HG03103 (cell line): ENCODE measurements at regions not wholly inside any gene's neighbourhood (a gene's known extent, or its start where the extent isn't known, plus 50 kb on each side); places are given as distances from the start of the nearest gene placed in this dataset.
"Not testable (repeated sequence)": the region's sequence is repeated elsewhere in the genome, so short reads cannot be mapped to it uniquely, and the experiment has no call there.

Experiments
- ATAC-seq: cut with Tn5 transposase; IDR thresholded peaks from one replicate; pipeline ENCODE4 v1.9.1; 2021; ENCODE audit warnings: low read depth; ENCODE audit not compliant: unreplicated experiment

GRCh38 chr7:29649028-29649716 lies 85.5 kb downstream of the PRR15 start:
- ATAC-seq = no peak

DNA sequence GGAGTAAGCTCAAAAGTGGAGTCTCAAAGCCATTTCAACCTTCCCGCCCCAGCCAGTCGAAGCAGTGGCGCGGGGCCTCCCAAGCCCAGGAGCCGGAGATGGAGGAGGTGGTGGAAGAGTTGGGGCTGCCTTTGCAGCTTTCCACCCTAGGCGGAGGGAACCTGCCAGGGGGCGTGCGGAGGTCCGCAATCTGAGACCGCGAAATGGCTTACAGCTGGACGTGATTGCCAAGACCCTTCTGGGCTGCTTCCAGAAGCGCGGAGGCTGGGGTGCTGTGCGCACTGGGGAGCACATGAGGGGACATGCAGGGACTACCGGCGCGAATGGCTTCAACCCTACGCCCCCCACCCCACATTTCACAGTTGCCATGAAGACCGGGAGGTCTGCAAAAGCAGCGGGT lies 86.2 kb downstream of the PRR15 start:
- ATAC-seq = no peak

DNA sequence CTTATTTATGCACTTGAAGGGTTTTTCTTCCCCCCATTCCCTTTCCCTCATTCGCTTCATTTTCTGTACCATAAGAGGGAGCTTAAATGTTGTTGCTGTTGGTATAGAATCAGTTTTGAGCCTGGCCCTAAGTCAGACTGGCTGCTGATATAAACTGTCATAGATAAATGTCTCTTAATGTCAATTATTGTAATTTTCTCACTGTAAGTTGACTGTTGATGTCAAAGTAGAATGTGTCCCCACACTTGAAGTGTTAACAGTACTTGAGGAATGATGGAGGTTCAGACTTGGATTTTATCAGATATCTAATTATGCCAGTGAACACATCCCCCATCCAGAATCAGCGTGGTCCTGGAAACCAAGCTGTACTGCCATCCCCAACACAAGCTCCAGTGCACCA lies 87.8 kb downstream of the PRR15 start:
- no peak for ATAC-seq

DNA sequence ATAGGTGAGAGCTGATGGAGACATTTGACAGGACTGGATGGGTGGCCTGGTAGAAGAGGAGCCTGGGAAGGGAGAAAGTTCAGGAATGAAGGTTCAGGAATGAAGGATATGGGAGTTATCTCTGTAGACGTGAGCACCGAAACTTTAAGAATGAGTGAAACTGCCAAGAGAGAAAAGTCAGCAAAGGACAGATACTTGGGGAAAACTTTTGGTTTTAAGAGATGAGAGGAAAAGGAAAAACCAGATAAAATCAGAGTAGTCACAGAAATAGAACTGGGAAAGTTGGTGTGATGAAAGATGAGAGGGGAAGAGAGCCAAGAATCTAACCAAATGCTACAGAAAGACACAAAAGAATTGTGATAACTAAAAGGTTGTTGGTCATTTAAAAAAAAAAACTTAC lies 88.9 kb downstream of the PRR15 start:
- no peak for ATAC-seq

GRCh38 chr7:29654340-29654739 lies 90.7 kb downstream of the PRR15 start:
- not testable (repeated sequence) for ATAC-seq

DNA sequence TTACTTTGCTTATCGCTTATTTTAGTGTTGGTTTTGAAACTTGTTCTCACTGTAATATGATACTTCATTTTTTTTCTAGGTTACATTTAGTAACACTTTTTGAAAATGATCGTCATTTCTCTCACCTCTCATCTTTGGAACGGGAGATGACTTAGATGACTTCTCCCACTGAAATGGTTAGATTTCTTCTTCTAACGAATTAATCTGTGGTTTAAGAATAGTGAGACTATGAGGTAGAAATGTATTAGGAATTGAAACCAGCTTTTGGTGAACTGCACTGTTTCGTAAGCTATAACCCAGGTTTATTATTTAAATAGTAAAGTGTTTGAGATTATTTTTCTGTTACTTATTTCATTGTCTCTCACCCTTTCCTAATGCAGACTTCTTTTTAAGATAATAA lies 93.7 kb downstream of the PRR15 start:
- no peak for ATAC-seq

DNA sequence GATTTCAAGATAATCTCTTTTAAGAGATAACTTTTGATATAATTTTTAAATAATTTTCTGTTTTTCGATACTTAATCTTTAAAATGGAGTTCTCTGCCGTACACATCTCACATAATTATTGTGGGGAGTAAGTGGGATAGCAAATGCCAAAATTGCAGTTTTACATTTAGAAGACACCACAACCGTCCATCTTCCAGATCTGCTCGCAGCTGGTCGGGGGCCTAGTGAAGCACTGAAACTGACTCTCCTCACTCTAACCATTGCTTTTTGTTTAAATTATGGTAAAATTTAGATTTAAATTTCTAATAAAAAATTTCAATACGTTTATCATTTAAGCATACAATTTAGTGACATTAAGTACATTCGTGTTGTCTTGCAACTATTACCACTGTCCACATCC lies 94.2 kb downstream of the PRR15 start:
- no peak for ATAC-seq

DNA sequence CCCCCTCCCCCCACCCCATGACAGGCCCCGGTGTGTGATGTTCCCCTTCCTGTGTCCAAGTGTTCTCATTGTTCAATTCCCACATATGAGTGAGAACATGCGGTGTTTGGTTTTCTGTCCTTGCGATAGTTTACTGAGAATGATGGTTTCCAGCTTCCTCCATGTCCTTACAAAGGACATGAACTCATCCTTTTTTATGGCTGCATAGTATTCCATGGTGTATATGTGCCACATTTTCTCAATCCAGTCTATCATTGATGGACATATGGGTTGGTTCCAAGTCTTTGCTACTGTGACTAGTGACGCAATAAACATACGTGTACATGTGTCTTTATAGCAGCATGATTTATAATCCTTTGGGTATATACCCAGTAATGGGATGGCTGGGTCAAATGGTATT lies 95.6 kb downstream of the PRR15 start:
- not testable (repeated sequence) for ATAC-seq

GRCh38 chr7:29662899-29663298 lies 99.3 kb downstream of the PRR15 start:
- ATAC-seq = not testable (repeated sequence)

DNA sequence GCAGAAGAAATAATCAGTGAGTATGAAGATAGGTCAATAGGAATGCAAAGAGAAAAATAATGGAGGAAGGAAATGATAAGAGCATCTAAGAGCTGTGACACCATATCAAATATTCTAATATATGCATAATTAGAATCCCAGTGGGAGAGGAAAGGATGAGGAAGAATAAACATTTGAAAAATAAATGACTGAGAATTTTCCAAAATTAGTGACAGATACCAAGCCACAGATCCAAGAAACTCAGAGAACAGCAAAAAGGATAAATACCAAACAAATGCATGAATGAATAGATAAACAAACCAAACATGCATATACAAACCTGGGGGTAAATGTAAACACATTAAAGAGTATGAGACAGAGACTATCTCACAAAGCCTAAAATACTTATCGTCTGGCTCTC lies 101.4 kb downstream of the PRR15 start:
- not testable (repeated sequence) for ATAC-seq

GRCh38 chr7:29667096-29667669 lies 103.5 kb downstream of the PRR15 start:
- not testable (repeated sequence) for ATAC-seq

- not testable (repeated sequence) for ATAC-seq
Observed at GRCh38 chr7:29671286-29671685, 107.7 kb downstream of the PRR15 start.

DNA sequence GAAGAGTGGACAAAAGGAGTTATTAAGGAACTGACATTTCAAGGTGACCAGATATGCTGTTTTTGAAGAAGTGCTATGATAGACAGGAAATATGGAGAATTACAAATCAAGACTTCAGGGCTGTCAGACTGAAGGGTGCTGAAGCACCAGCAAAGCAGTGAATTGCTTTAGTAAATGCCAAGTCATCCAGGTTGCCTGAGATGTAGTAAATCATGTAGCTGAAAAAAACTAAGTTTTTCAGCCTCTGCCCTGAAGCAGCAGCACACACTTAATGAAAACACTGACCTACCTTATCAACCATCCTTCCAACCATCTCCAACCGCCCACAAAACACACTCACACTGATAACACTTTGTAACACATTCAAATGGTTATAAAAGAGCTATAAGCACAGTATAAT lies 110.0 kb downstream of the PRR15 start:
- ATAC-seq = not testable (repeated sequence)

DNA sequence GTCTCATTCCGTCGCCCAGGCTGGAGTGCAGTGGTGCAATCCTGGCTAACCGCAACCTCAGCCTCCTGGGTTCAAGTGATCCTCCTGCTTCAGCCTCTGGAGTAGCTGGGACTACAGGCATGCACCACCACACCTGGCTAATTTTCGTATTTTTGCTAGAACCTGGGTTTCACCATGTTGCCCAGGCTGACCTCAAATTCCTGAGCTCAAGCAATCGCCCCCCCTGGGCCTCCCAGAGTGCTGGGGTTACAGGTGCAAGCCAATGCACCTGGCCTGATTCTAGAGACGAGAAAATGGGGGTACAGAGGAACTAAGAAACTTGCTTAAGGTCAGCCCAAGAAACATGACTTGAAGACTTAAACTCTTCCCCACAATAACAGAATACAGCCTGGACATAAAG lies 111.0 kb downstream of the PRR15 start:
- ATAC-seq = not testable (repeated sequence)

DNA sequence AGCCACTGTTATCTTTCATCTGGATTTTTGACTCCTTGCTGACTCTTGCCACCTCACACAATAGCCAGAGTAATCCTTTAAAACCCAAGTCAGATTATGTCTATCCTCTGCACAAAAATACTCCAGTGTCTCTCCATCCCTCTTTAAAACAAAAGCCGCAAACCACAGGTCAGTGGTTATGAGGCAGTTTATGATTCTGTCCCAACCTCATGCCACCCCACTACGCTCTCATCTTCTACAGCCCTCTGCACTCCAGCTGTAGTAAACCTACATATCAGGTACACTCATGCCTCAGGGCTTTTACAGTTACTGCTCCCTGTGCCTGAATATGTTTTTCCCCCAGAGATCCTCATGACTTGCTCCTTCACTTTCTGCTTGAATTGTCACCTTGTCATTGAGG lies 113.6 kb downstream of the PRR15 start:
- not testable (repeated sequence) for ATAC-seq

DNA sequence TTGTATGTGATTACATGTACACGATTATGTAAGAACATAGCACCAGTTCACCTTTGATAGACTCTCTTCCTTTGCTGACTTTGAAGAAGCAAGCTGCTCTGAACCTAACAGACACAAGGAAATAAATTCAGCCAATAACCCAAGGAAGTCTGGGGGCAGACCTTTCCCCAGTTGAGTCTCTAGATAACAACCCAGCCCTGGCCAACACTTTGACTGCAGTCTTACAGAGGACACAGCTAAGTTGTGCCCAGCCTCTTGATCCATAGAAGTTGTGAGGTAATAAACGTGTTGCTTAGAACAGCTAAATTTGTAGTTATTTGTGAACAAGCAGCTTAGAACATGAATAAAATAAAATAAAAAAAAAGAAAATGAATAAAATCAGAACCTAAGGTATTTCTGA lies 116.3 kb downstream of the PRR15 start:
- not testable (repeated sequence) for ATAC-seq

DNA sequence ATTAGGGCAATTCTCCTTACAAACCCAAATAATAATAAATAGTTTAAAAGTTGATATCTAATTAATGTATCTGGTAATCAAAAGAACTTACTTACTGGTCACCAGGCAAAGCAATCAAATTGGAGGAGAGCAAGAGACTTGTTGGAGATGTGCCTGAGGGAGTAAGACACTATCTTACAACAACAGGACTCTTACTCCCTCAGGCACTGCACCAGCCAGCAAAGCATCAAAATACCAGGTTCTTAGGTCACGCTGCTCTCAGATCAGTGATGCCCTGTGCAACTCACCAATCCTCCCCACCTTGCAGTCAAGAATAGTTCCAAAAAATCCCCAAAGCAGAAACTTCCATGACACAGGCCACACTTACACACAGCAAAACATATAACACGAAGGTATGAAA lies 117.0 kb downstream of the PRR15 start:
- ATAC-seq = not testable (repeated sequence)

DNA sequence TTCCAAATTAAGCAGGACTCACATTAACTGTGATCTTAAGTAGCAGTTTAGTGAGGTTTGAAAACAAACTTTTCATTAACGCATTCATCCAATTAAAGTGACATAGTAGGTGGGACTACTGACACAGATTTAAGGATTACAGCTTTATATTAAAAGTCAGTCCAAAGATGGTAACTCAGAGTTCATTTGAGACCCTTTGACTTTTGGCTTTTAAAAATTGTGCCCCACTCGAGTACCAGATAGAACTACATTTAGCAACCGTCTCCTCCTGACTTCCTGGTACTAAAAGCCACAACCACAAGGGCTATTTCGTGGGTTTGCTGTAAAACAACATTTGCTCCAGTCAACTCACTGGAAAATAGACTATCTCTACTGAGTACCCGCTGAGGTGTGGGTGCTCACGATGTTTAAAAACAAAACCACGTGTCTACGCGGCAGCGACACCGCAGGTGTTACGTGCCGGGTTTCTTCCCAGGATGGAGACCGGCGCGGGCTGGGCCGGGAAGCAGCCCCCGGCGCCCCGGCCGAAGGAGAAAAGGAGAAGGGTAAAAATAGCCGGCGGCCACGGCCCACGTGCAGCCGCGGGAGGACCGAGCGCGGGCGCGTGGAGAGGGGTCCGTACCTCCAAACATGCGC lies 120.6 kb downstream of the PRR15 start:
- not testable (repeated sequence) for ATAC-seq

- ATAC-seq = peak; percentile 64
Observed at GRCh38 chr7:29684787-29685650, 121.3 kb upstream of the WIPF3 start.

GRCh38 chr7:29685651-29686271 lies 120.5 kb upstream of the WIPF3 start:
- ATAC-seq = not testable (repeated sequence)

DNA sequence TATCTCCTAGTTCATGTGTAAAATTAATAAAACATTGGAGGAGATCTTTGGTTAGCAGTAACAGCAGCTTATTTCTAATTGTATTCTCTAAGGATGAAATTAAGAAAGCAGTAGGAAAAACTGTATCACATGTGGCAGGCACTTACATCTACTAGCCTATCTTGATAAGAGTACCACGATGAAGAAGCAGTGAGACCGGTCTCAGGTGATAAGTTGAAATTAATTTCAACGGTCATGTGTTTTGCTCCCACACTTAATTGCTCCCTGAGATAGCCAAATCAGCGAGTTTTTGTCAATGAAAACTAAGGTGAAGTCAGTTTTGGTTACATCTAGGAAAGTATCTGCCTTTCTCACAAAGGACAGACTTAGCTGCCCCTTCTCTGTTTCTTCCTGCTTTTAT lies 115.8 kb upstream of the WIPF3 start:
- ATAC-seq = not testable (repeated sequence)
